Stimulated activated CD4-positive, alpha-beta T cell treated with anti-CD3 and anti-CD28 coated beads, Interleukin-15, amount 100 ng/mL, for 48 hours (primary cell): ENCODE measurements at regions not wholly inside any gene's neighbourhood (a gene's known extent, or its start where the extent isn't known, plus 50 kb on each side); places are given as distances from the start of the nearest gene placed in this dataset.

ENCODE experiments used
- DNase-seq, 2 donors: peaks; one replicate each; pipeline ENCODE4 v3.0.0-alpha.2; 2020; ENCODE audit warnings: low read depth in 2 of 2

- no peak for DNase-seq
These were observed 61.8 kb upstream of the TRPM3 start for GRCh38 chr9:71183251-71183650.

- DNase-seq = no peak
These were observed 57.8 kb upstream of the TRPM3 start for GRCh38 chr9:71179183-71179582.

- DNase-seq = no peak
These were observed 56.5 kb upstream of the TRPM3 start for GRCh38 chr9:71177901-71178300.

- no peak for DNase-seq
These were observed 50.1 kb upstream of the TRPM3 start for GRCh38 chr9:71171517-71171916.
